Esophagus squamous epithelium (tissue), 4 donors: ENCODE measurements at regions not wholly inside any gene's neighbourhood (a gene's known extent, or its start where the extent isn't known, plus 50 kb on each side); places are given as distances from the start of the nearest gene placed in this dataset.

Experiments
- POLR2A ChIP-seq, 4 donors: fragments of 450-650 bp; IDR thresholded peaks; one replicate each; pipeline ENCODE4 v1.6.1; 2017; ENCODE audit warnings: antibody characterized with exemption in 4 of 4, mild to moderate bottlenecking in 4 of 4, moderate library complexity in 3 of 4
- TF ChIP-seq, protein P1 (sequence below), 6 experiments: fragments of 450-650 bp in 4 of 6; fragments of 200-600 bp in 2 of 6; sonication (generic) in 2 of 6; IDR thresholded peaks; one replicate each; pipeline ENCODE4 v1.5.1; 2016 to 2019; ENCODE audit warnings: antibody characterized with exemption in 6 of 6, mild to moderate bottlenecking in 4 of 6, moderate library complexity in 4 of 6

DNA sequence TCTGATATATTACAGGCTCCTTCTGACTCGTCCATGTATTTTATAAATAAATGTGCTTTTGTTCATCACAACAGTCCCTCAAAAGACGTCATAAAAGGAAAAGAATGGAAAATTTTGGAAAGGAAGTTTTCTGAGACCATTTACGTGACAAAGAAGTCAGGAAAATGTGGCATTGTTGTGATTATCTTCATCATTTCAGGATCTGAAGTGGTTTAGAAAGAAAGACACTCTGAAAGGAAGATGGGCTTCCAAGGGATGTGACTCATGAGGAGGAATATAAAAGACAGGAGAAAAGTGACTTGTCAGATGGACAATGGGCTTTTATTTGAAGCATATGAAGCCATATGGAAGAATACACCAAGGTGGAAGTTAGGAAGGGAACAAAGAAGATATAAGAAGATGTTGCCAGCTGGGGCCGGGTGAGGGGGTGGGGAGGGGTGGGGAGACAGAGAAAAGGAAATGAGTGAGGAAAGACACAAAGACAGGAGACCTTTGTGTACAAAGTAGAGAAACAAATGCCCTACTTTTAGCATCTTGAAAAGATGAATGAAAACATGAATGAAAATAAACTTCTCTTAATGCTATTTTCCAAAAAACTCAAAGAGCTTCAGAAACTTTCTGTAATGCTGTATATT is 190.3 kb upstream of the PREP start:
- TF ChIP-seq, protein P1, sequence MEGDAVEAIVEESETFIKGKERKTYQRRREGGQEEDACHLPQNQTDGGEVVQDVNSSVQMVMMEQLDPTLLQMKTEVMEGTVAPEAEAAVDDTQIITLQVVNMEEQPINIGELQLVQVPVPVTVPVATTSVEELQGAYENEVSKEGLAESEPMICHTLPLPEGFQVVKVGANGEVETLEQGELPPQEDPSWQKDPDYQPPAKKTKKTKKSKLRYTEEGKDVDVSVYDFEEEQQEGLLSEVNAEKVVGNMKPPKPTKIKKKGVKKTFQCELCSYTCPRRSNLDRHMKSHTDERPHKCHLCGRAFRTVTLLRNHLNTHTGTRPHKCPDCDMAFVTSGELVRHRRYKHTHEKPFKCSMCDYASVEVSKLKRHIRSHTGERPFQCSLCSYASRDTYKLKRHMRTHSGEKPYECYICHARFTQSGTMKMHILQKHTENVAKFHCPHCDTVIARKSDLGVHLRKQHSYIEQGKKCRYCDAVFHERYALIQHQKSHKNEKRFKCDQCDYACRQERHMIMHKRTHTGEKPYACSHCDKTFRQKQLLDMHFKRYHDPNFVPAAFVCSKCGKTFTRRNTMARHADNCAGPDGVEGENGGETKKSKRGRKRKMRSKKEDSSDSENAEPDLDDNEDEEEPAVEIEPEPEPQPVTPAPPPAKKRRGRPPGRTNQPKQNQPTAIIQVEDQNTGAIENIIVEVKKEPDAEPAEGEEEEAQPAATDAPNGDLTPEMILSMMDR (IDR thresholded peaks at IDR 0.05): no peak
- TF ChIP-seq POLR2A (IDR thresholded peaks at IDR 0.05): no peak
